ENCODE measurements at regions not wholly inside any gene's neighbourhood (a gene's known extent, or its start where the extent isn't known, plus 50 kb on each side); places are given as distances from the start of the nearest gene placed in this dataset.
A peak's percentile ranks its signal among the peaks of the same experiment; 100 is the strongest.

DNA sequence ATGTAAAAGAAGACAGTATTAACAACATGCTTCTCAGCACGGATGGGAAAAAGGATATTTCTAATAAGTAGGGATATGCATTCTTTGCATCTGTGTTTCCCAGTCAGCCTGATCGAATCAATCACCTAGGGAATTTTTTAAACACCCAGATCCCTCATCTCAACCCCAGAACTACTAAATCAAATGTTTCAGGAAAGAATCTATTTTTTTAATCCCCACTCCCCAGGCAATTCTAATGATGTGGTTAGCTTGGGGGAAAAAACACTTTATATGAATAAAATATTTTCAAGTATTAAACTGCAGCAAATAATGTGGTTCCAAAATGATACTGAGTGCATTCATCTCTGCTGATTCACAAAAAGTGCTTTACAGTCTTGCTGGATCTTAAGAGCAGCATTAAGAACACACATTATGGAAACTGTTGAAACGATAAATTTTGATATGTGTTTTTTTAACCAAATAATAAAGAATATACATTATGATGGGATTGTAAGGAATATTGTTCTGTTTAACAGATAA lies 68.7 kb upstream of the GUCY1A1 start:
- no peaks in the 10 kb centered on the region for H3K27me3 ChIP-seq (ENCODE audit: control insufficient read depth, insufficient read depth, low read length)
- POLR2A ChIA-PET, result no interaction called here
- no peak for DNase-seq (ENCODE audit: low read depth)
- TF ChIP-seq, protein P1, sequence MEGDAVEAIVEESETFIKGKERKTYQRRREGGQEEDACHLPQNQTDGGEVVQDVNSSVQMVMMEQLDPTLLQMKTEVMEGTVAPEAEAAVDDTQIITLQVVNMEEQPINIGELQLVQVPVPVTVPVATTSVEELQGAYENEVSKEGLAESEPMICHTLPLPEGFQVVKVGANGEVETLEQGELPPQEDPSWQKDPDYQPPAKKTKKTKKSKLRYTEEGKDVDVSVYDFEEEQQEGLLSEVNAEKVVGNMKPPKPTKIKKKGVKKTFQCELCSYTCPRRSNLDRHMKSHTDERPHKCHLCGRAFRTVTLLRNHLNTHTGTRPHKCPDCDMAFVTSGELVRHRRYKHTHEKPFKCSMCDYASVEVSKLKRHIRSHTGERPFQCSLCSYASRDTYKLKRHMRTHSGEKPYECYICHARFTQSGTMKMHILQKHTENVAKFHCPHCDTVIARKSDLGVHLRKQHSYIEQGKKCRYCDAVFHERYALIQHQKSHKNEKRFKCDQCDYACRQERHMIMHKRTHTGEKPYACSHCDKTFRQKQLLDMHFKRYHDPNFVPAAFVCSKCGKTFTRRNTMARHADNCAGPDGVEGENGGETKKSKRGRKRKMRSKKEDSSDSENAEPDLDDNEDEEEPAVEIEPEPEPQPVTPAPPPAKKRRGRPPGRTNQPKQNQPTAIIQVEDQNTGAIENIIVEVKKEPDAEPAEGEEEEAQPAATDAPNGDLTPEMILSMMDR (IDR thresholded peaks at IDR 0.05; ENCODE audit: insufficient read depth, low read depth, low read length), result no peak
- no peaks in the 10 kb centered on the region for H3K36me3 ChIP-seq (ENCODE audit: control insufficient read depth, insufficient read depth, low read length)
- no peak overlapping the region for H3K4me3 ChIP-seq (ENCODE audit: low read depth, low read length)
- CTCF ChIA-PET, result no interaction called here

DNA sequence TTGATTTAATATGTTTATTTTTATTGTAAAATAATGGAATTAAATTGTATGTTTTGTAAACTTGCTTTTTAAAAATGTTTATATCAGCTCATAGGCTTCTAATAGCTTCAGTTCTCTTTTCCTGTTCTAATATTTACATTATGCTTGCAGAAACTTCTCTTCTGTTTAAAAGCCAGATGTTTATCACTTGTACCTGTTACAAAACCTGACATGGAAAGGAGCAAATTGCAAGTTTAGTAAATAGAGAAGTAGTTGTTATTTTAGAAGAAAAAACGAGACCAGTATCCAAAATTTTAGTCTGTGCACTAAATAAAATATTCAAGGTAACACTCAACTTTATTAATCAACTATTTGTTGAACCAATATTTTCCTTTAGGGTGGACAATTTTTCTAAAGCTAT lies 69.4 kb upstream of the GUCY1A1 start:
- no peak for DNase-seq (ENCODE audit: low read depth)
- ChIA-PET POLR2A (no interaction called here), CTCF (no interaction called here)
- Histone ChIP-seq H3K36me3 (ENCODE audit: control insufficient read depth, insufficient read depth, low read length) (no peaks in the 10 kb centered on the region), H3K4me3 (ENCODE audit: low read depth, low read length) (no peak overlapping the region), H3K27me3 (ENCODE audit: control insufficient read depth, insufficient read depth, low read length) (no peaks in the 10 kb centered on the region)
- TF ChIP-seq, protein P1 (IDR thresholded peaks at IDR 0.05; ENCODE audit: insufficient read depth, low read depth, low read length), result no peak

DNA sequence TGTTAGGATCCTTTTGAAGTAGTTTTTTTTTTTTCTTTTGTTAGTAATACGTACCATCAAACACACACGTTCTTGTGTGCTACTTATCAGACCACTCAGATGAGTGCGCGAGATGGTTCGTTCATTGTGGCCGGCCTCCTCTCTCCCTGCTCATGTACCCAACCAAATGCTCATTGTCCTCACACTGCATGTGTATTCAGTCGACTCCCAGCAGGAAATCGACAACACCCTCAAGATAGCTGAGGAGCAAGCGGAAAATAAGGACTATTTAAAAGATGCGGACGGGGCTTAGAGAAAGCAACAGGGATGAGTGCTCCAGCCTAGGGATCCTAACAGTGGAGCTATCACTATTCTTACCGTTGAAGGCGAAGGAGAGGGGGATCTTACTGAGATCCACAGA lies 72.9 kb upstream of the GUCY1A1 start:
- ChIA-PET CTCF (interaction anchor here (0.6 kb wide), 1 partner anchor 25 kb away, joined by 3 read pairs; no protein-coding TSS in a partner anchor), POLR2A (no interaction called here)
- TF ChIP-seq, protein P1 (IDR thresholded peaks at IDR 0.05; ENCODE audit: insufficient read depth, low read depth, low read length), result no peak
- no peaks in the 10 kb centered on the region for H3K36me3 ChIP-seq (ENCODE audit: control insufficient read depth, insufficient read depth, low read length)
- H3K27me3 ChIP-seq (ENCODE audit: control insufficient read depth, insufficient read depth, low read length), result 0 out of 2 replicates have a peak, but pooled peaks cover 1% of the 10 kb centered on the region
- no peak for DNase-seq (ENCODE audit: low read depth)
- H3K4me3 ChIP-seq (ENCODE audit: low read depth, low read length), result no peak overlapping the region

DNA sequence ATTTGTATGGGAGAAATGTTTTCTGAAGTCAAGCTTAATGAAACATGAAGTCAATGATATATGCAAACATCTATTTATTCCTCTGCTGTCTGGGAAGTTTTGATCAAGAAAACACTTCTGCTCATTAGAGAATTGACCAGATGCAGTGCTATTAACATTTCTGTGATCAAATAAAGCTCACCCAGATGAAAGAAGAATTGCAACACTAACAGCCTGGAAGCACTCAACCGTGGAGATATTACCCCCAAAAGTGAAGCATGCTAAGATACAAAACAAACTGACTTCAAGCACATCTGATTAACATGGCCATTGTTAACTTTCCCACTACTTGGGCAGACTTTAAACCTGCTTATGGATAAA lies 73.7 kb upstream of the GUCY1A1 start:
- Histone ChIP-seq H3K4me3 (ENCODE audit: low read depth, low read length) (no peak overlapping the region), H3K27me3 (ENCODE audit: control insufficient read depth, insufficient read depth, low read length) (0 out of 2 replicates have a peak, but pooled peaks cover 1% of the 10 kb centered on the region), H3K36me3 (ENCODE audit: control insufficient read depth, insufficient read depth, low read length) (no peaks in the 10 kb centered on the region)
- POLR2A ChIA-PET, result interaction anchor here (0.6 kb wide), 1 partner anchor 1083 kb away, joined by 3 read pairs; no protein-coding TSS in a partner anchor
- no peak for DNase-seq (ENCODE audit: low read depth)
- CTCF ChIA-PET, result interaction anchor here (0.6 kb wide), 1 partner anchor 24 kb away, joined by 3 read pairs; no protein-coding TSS in a partner anchor
- TF ChIP-seq, protein P1 (IDR thresholded peaks at IDR 0.05; ENCODE audit: insufficient read depth, low read depth, low read length), result no peak

DNA sequence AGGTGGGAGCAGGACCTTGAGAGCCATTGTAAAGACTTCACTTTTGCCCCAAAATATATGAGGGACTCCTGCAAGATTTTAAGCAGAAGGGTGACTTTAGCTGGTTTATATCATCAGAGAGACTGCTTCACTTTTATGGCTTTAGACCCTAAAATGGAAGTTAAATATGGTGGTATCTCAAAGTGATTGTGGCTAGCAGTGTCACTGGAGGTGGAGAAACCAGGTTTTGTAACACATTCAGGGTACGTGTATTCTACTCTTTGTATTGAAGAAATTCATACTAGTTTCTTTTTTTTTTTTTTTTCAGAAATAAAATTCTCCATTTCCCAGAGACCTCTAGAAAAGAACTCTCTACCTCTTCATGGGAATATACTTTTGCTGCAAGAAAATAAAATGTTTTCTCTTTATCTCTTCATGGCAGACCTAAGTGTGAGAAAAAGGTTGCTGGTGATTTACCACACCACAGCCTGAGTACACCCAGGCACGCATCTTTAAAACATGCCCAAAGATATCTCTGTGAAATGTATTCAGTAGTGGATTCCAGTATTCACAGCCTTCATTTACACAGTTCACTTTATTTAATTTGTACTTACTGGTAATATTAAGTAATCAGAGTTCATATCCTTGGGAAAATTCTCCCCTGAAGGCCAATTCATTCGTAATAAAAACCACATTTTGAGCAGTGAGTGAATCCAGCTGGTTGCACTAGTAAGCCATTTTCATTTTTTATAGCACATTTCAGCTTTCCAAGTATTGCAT lies 74.3 kb upstream of the GUCY1A1 start:
- H3K27me3 ChIP-seq (ENCODE audit: control insufficient read depth, insufficient read depth, low read length), result 0 out of 2 replicates have a peak, but pooled peaks cover 1% of the 10 kb centered on the region
- CTCF ChIA-PET, result no interaction called here
- TF ChIP-seq, protein P1 (IDR thresholded peaks at IDR 0.05; ENCODE audit: insufficient read depth, low read depth, low read length), result no peak
- no peak overlapping the region for H3K4me3 ChIP-seq (ENCODE audit: low read depth, low read length)
- no peaks in the 10 kb centered on the region for H3K36me3 ChIP-seq (ENCODE audit: control insufficient read depth, insufficient read depth, low read length)
- POLR2A ChIA-PET, result interaction anchor here (0.6 kb wide), 1 partner anchor 1083 kb away, joined by 3 read pairs; no protein-coding TSS in a partner anchor
- peak; percentile 79 for DNase-seq (ENCODE audit: low read depth)
